Muscle of arm (tissue), 1 donor: ENCODE measurements at regions not wholly inside any gene's neighbourhood (a gene's known extent, or its start where the extent isn't known, plus 50 kb on each side); places are given as distances from the start of the nearest gene placed in this dataset.

Experiments used
- DNase-seq: peaks from one replicate; pipeline ENCODE4 v3.0.0-alpha.2; 2013

DNA sequence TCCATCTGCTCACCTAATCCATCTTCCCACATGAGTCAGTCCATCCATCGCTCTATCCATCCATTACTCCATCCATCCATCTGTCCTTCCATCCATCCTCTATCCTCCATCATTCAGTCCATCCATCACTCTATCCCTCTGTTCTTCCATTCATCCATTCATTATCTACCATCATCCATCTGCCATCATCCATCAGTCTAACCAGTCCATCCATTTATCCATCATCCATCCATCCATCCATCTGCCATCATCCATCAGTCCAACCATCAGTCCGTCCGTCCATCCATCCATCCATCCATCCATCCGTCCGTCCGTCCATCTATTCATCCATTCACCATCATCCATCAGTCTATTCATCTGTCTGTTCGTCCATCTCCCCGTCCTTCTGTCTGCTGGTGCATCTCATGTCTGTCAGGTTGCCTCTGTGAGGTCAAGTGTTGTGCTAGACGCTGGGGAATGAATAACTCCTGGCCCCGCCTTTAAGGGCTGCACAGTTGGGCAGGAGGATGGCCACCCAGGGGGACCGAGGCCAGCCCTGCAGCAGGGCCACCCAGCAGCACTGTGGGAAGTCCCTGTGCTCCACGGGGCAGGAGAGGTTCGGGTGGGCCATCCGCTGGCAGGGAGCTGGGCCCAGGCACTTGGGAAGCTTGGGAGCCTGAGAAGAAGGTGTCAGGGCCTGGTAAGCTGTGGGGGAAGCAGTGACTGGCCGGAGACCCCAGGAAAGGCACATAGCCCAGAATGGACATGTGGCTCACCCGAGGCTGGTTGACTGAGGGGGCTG, 137.1 kb downstream of the CTTN start:
- no peak for DNase-seq

DNA sequence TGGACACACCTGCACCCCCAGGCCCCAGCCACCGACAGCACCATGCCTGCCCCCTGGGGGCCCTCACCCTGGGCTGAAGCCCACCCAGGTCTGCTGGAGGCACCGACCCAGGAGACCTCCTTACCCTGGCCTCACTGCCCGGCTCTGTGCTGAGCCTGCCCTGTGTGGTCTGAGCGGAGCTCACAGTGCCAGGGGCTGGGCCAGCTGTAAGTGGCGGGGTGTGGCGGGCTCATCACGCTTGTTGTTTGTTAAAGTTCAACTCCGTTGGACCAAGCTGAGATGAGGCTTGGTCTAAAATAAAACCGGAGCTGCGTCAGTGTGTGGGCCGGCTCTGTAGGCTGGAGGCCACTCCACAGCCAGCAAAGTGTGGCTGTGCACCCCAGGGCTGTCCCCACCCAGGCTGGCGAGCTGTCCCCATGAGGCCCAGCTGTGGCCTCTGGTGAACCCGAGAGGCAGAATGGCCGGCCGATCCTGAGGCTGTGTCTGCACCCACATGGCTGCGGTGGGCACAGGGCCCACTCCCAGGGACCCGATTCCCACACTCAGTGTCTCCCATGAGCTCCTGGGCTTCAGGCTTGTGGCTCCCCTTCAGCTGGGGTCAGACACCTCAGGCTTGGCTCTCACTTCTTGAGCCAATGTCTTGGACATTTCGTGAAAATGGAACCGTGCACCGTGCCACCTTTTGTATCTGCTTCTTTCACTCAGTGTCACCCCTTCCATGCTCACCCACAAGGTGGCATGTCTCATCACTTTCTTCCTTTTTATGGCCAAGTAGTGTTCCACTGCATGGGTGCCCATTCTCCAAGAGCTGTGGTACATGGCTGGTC, 137.9 kb downstream of the CTTN start:
- no peak for DNase-seq

DNA sequence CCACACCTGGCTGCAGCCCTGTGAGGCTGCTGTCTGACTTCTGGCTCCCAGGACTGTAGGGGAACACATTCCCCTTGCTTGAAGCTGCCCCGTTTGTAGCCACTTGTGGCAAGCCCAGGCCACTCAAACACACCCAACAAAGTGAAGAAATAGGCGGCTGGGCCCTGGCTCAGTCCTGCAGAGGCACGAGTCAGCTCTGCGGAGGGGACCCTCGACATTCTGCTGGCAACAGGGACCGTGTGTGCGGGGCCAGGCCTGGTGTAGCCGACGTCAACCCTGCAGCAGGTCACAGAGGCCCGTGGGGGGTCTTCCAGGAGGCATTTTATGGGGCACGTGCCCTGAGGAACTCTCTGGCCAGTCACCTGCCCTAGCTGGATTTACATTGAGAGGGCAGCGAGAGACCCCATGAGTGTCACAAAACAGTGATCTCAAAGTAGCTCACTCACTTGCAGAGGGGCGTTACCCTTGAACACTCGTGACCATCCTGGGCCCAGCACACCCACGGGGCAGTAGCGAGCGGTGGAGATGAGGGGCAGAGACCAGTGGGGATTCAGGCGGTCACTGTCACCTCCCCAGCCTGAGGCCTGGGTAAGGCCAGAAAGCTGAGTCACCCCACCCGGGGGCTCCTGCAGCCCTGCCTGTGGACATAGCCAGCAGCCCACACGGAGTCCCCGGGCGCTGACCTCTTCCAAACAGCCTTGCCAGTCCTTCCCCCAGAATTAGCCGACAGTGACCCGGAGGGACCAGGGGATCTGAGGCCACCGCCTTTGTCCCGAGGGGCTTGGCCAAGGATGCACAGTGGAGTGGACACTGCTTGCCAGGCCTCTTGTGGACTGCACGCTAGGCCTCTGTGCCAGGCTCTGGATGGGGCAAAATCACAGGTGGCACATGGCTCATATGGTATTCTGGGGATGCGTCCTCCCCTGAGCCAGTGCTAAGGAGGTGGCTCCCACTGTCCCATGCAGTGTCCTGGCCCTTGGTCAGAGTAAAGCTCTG, 139.5 kb downstream of the CTTN start:
- no peak for DNase-seq

DNA sequence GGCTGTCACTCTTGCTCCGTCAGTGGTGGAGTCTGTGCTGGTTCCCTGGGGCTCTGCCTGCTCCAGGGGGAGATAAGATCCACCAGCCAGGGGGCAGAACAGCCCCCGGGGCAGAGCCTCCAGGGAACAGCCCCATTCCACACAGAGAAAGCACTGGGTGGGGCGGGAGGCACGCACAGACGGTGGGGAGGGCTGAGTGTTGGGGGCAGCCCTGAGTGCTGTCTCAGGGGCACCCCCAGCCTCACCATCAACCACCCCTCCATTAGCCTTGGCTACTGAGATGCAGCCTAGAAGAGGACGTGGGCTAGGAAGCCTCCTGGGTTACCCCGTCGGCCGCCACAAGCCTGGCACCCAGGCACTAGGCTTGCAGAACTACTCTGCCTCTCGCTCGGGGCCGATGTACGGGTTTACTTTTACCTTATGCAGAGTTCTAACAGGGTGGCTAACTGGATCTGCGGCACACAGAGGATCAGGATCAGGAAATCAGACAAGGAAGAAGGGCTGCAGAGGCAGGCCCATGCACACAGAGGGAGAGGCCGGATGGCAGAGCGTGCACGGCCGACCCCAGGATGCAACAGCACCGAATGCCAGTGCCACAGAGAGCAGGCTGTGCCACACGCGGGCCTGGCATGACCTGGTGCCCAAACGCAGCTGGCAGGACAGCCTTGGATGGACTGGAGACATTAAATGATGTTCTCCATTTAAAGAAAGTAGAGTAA, 140.5 kb downstream of the CTTN start:
- DNase-seq, result no peak

DNA sequence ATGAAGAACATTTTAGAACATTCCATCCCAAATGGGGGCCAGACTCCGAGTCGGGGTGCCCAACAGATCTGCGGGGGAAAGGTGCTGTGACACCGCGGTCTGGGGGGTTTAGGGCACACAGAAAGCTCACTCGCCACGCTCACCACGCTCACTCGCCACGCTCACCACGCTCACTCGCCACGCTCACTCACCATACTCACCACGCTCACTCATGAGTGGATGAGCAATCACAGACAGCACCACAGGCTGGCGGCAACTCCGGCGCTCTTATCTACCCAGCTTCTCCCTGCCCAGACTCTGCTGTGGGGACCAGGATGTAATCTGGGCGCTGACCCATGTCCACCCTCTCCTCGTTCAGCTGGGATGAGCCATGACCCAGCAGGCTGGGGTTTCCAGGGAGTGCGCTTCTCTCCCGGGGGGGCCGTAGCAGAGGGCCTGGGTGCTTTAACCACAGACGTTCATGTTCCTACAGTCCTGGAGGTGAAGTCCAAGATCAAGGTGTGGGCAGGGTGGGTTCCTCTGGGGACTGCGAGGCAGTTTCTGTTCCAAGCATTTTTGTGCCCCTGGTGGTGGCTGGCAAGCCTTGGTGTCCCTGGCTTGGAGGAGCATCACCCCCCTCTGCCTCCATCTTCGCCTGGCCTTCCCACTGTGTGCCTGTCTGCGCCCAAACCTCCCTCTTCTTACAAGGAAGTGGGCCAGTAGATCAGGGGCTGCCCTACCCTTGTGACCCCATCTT, 141.2 kb downstream of the CTTN start:
- no peak for DNase-seq

DNA sequence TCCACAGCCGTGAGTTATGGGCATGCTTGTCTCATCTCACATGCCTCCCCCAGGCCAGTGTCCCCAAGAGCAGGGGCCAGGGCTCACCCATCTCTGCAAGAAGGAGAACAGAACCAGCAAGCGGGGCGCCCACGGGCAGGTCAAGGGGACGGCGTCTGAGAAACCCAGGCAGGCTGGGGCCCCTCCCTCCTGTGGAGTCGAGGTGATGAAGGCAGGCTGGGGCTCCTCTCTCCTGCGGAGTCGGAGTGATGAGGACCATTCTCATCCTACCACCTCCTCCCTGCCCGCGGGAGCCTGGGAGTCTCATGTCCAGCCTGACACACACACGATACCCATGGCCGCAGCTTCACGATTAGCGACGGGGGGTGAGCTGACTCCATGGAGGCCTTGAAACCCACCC, 141.9 kb downstream of the CTTN start:
- no peak for DNase-seq

DNA sequence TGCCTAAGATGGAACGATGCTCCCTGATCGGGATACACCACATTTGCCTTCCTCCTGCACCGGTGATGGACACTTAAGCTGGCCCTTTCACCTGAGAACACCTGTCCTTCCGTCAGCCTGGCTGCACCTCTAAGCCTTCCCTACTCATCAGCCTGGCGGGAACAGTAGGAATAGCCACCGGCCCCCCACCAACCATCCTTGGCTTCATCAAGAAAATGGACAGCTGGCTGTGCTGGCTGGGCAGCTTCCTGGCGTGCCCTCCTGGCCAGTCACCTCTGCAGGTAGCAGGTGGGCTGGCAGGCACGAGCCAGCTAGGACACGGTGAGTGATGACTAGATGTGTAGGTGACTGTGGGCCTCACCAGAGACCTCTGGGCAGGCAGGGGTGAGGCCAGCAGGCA, 142.8 kb downstream of the CTTN start:
- no peak for DNase-seq

DNA sequence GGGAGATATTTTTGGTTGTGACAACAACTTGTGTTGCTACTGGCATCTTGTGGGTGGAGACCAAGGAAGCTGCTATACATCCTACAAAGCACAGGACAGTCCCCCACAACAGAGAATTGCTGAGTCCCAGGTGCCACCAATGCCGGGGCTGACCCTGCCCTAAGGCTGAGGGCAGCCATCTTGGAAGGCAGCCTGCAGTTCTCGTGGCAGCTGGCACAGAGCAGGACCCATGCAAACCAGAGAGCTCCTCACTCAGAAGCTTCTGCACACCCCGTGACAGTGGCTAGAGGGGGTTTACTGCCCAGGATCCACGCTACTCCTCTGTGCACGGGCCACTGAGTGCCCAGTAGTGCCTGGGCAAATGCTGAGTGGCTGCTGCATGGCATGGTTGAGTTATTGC, 143.4 kb downstream of the CTTN start:
- DNase-seq, result no peak

DNA sequence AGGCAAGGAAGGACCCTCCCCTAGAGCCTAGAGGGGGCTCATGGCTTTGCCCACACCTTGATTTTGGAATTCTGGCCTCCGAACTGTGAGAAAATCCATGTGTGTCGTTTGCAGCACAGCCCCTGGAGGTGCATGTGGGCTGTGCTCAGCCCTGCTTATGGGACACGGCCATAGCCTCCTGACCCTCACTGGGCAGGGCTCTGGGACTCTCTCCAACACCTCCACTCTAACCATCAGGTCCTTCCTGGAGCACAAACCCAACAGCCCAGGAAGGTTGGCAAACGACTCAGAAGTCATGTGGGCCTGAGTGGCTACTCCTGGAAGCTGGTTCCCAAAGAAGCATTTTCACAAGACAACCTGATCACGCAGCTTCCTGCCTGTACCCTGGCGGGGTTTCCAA, 144.1 kb downstream of the CTTN start:
- DNase-seq, result no peak

DNA sequence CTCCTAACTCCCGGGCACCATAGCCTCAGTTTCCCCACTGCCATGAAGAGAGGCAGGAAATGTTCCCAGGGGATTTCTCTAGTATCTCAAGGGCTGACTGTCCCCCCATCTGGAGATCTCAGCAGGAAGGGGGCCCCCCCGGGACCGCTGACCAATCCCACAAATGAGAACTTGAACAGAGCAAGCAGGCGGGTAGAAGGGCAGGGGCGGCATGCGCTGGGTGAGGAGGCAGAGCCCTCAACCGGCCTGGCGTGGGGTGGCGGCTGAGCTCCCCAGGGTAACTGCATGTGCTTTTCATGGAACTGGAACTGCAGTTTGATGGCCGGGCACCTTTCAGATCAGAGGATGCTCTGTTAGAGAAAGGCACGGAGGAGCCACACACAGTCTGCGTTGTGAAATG, 144.5 kb downstream of the CTTN start:
- no peak for DNase-seq

DNA sequence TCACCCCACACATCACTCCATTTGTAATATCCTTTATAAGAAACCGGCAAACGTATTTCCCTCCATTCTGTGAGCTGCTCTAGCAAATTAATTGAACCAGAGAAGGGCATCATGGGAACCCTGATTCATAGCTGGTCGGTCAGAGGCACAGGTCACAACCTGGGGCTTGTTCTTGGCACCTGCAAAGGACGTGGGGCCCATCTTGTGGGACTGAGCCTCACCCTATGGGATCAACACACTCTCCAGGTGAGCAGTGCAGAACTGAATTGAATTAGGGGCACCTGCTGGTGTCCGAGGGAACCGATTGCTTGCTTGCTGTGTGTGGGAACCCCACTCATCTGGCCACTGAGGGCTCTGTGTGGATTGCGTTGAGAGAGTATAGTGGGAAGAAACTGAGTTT, 145.3 kb downstream of the CTTN start:
- no peak for DNase-seq

DNA sequence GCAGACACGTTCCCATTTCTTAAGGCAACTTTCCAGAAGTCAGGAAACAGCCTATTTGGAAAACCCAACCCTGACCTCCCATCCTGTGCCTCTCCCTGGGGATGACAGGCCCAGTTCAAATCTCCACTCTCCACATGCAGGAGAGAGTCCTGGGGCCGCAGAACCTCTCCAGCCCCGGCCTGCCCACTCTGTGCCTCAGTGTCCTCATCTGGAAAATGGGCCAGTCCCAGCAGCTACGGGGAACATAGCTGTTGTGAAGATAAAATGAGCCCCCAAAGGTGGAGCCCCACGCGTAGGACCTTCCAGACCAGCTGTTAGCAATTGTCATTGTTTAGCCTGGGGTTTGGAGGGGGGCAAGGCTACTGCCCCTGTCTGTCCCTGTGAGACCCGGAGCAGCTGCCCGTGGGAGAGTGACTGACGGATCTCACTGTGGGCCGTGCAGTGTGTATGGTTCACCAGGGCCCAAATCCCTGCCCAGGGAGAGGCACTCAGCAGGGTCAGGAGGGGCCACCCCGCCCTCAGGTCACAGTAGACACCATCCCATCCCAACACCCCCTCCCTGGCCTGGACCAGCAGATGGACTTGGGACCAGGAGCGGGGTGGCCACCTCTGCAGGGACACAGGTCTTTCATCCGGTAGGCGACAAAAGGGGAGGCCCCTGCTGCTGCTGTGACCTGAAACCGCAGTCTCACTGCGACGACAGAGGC, 145.9 kb downstream of the CTTN start:
- DNase-seq, result no peak

DNA sequence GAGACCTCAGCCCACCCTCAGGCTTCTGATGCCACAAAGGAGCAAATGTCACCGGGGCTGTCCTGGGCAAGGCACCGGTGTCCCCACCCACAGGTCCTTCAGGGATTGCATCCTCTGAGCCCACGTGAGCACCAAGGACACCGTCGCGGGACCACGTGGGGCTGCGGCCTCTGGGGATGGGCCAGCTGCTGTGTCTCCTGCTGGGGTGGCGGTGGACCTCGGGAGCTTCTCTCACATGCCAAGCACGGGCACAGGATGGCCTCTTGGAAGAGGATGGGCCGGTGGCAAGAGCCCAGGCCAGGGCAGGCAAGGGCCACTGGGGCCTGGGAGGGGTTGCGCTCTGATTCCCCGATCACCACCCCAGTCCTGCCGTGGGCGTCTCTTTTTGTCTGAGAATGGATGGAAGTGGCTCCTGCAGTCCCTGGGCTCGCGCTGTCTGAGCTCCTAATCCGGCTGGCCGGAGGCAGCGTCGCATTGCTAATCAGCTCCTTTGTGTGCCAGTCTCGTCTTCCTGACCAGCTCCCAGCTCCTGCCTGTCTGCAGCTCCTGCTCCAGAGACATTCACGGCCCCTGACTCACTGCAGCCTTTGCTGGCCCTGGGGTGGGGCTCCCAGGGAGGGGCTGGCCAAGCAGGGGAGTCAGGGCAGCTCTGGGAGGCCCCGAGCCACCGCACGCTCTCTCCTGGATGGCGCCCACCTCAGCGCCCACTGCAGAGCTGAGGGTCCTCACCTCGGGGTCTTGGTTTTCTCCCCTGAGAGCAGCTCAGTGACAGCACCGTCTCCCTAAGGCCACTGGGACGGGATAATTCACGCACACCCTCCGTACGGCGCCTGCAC, 146.7 kb downstream of the CTTN start:
- DNase-seq, result no peak

DNA sequence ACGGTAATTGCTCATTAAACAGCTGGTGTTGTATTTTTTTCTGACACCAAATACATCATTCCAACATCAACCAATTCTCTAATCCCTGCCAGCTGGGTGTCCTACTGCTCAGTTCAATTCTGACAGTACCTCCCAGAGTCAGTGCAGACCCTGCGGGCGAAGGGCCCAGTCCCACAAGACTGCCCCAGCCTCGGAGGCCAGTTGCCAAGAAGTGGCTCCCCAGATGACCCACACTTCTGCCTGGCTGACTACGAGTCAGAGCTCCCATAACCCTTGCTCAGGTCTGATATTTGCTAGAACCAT, 147.2 kb downstream of the CTTN start:
- no peak for DNase-seq

DNA sequence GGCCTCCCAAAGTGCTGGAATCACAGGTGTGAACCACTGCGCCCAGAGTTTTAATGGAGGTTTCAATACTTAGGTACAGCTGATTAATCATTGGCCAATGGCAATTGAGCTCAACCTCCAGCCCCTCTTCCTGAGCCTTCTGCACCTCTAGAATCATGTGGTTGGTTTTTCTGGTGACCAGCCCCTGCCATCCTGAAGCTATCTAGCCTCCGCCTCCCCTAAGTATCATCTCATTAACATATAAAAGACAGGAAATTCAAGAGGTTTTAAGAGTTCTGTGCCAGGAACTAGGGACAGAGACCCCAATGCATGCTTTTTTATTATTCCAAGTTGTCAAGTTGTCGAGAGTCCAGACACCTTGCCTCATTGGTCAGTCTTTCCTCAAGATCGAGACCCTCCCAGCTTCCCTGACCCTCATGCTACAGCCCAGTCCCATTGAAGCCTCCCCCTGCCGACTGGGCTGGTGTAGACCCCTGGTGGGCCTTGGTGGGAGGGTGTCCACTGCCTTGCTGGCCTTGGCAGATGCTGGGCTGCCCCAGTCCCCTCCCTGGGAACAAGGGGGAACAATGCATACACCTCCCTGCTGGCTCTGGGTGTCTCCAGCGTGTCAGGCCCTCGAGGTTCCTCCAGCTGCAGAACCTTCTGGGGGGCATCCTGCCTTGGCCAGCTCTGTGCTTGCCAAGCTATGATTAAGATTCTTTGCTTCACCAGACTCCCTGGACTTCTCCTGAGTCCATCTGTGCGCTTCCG, 148.0 kb downstream of the CTTN start:
- no peak for DNase-seq

DNA sequence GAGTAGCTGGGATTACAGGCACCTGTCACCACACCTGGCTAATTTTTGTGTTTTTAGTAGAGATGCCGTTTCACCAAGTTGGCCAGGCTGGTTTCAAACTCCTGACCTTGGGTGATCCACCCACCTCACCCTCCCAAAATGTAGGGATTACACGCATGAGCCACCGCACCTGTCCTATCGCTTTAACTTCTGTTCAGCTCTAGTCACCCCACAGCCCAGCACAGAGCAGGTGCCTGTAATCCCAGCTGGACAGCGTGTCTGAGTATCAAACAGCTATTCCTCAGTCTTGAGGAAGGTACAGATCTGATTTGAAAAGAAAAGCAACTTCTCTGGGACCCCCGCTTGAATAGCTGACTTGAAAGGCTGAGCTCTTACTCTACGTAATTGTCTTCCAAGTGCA, 149.1 kb downstream of the CTTN start:
- no peak for DNase-seq

DNA sequence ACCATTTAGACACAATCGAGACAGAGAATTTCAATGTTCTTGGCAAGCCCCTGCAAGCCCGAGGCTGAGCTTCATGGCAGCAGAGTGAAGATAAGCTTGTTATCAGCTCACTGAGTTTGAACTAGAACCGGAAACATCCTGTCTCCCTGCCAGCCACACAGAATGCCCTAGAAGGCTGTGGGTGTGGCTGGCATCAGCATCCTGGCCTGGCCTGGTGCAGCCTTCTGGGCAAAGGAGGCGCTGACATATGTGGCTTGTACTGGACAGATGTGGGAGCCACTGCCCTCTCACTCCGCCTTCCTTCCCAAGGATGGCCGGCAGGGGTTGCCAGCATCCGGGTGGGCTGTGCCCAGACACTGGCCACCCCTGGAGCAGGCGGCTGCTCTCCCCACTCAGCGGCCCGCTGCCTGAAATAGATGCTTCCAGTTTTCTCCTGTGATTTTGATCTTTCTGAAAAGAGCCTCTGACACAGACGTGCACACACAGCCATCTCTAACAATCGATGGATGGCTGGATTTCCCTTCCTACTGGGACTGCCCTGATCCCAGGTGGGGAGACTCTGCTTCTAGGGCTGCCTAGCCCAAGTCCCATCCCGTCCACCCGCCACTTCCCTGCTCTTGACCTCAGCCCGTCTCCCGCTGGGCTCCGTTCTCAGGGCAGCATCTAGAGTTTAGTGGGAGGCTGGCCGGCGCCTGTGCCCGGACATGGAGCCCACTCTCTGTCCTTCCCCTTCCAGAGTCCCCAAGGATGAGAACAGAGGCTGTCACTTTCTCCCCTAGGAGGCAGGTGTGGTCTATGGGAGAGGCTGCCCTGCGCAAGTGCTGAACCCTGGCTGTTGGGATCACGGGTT, 149.7 kb downstream of the CTTN start:
- no peak for DNase-seq

DNA sequence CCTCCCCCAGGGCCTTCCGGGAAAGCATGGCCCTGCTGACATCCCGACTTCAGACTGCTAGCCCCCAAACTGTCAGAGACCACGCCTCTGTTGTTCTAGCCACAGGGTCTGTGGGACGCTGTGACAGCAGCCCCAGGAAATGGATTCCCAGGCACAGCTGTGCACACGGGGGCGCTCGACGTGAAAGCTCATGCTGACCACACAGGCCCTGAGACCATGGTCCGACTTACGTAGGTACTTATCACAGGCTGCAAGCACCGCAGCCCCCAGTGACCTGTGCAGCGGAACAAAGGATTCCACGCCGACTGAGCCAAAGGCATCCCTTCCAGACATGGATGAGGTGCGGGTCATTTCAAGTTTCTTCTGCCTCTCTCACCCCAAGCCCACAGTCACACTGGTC, 150.6 kb downstream of the CTTN start:
- DNase-seq, result no peak
